GM18868 (cell line): ENCODE measurements at regions not wholly inside any gene's neighbourhood (a gene's known extent, or its start where the extent isn't known, plus 50 kb on each side); places are given as distances from the start of the nearest gene placed in this dataset.
"Not testable (repeated sequence)": the region's sequence is repeated elsewhere in the genome, so short reads cannot be mapped to it uniquely, and the experiment has no call there.

Experiments used
- ATAC-seq: cut with Tn5 transposase; IDR thresholded peaks from one replicate; pipeline ENCODE4 v1.9.1; 2021; ENCODE audit warnings: mild to moderate bottlenecking, moderate library complexity; ENCODE audit not compliant: unreplicated experiment

GRCh38 chr4:72701987-72702819 lies 133.2 kb upstream of the ADAMTS3 start:
- peak; percentile 93 for ATAC-seq

- no peak for ATAC-seq
Measured at GRCh38 chr4:72690771-72691170, 121.8 kb upstream of the ADAMTS3 start.

DNA sequence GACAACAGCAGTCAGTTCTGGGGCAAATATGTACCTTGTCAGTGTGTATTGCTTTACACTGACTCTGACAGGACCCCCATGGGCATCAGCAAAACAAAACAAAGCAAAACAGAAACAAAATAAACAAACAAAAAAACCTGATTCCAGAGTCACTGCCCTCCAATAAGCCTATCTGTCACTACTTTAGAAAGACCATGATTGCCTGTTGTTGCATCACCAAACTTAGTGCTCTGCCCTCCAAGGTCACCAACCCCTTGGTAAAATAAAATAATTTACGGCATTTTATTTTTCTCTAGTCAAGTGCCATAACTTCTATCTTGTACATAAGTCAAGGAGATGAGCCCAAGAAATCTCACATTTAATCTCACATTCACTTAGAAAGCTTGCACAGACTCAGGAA lies 120.9 kb upstream of the ADAMTS3 start:
- no peak for ATAC-seq

- not testable (repeated sequence) for ATAC-seq
Measured at GRCh38 chr4:72686390-72686789, 117.4 kb upstream of the ADAMTS3 start.

- ATAC-seq = no peak
Measured at GRCh38 chr4:72679666-72680065, 110.6 kb upstream of the ADAMTS3 start.

GRCh38 chr4:72677886-72678285 lies 108.9 kb upstream of the ADAMTS3 start:
- ATAC-seq = no peak

DNA sequence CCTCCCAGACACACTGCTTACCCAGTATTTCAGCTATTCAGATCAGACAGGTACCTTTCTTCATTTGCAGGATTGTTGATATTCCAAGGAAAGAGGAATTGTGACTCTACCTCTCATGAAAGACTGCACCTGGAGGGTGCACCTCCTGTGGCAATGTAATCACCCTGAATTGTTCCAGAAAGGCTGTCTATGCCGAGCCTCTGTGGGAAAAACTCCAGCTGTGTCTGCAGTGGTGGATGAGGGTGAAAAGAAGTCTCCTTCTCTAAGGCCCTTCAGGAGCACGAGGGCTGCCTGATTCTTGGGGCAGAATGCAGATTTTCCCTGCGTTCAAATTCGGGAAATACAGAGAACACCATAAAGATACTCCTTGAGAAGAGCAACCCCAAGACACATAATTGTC lies 108.2 kb upstream of the ADAMTS3 start:
- no peak for ATAC-seq

- no peak for ATAC-seq
Measured at GRCh38 chr4:72671980-72672379, 103.0 kb upstream of the ADAMTS3 start.

GRCh38 chr4:72670521-72670920 lies 101.5 kb upstream of the ADAMTS3 start:
- no peak for ATAC-seq

- no peak for ATAC-seq
Measured at GRCh38 chr4:72666910-72667309, 97.9 kb upstream of the ADAMTS3 start.

DNA sequence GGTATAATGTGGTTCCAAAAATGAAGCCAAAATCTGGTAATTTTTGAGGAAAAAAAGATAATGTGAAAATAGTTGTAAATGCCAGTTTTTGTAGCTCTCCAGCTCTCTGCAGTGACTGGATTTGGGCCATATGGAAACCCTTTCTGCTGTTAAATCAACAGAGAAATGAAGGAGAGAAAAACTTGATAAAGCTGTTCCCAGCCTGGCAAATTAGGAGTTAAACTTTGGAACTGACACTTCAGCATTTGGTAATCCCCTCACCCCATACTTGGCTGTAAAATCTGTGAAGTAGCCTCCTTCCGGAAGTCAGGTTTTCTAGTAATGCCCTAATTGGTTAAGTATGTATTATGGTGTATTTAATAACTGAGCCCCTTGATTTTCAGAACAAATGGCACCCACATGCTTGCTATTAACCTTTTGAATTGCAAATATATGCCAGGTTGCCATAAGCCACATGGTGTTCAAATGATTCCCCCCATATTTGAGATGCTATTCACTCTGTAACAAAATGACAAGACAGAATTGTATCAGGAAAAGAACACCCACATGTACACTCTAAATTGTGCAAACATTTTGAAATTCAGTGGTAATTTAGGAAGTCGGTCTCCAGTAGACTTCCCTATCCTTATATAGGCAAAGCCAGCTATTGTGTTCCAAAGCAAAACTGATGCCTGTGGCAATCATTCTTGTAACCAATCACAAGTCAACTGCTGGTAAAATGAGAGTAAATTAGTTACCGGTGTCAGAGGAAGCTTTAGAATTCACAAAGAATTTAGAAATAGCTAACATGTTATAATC lies 96.3 kb upstream of the ADAMTS3 start:
- no peak for ATAC-seq

GRCh38 chr4:72663828-72664227 lies 94.8 kb upstream of the ADAMTS3 start:
- ATAC-seq = no peak

GRCh38 chr4:72661830-72662229 lies 92.8 kb upstream of the ADAMTS3 start:
- ATAC-seq = no peak

DNA sequence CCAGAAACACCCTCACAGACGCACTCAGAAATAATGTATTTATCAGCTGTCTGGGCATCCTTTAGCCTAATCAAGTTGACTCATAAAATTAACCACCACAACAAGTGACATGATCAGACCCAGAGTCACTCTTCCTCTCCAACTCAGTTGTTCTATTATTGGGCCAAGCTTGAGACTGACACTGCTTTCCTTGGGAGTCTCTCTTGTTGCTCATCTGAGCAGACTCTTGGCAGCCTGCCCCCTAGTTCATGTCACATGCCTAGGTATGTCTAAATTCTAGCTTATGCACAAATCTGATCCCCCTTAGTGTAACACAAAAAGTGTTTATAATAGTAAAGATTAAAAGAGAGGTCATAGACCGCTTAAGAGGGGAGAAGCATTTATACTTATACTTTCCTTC lies 72.6 kb upstream of the ADAMTS3 start:
- ATAC-seq = no peak

- not testable (repeated sequence) for ATAC-seq
Measured at GRCh38 chr4:72636866-72637265, 67.8 kb upstream of the ADAMTS3 start.

DNA sequence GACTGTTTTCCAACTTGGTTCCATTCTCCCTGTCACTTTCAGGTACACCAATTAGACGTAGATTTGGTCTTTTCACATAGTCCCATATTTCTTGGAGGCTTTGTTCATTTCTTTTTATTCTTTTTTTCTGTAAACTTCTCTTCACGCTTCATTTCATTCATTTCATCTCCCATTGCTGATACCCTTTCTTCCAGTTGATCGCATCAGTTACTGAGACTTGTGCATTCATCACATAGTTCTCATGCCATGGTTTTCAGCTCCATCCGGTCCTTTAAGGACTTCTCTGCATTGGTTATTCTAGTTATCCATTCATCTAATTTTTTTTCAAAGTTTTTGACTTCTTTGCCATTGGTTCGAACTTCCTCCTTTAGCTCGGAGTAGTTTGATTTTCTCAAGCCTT lies 66.9 kb upstream of the ADAMTS3 start:
- not testable (repeated sequence) for ATAC-seq

- ATAC-seq = not testable (repeated sequence)
Measured at GRCh38 chr4:72632253-72632652, 63.2 kb upstream of the ADAMTS3 start.

GRCh38 chr4:72631296-72631695 lies 62.3 kb upstream of the ADAMTS3 start:
- ATAC-seq = no peak

DNA sequence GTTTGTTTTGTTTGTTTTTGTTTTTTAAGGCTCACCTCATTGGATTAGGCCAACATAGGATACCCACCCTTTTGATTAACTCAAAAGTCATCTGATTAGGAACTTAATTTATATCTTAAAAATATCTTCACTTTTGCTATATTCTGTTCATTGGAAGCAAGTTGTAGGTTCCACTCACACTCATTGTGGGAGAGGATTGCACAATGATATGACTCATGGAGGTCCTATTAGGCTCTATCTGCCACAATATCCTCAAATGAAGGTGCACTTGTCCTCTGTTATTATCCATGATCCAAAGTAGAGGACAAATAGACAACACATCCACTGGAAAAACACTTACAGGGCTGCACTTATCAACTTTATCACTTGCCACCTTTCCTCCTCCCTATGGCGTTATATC lies 60.5 kb upstream of the ADAMTS3 start:
- ATAC-seq = no peak

DNA sequence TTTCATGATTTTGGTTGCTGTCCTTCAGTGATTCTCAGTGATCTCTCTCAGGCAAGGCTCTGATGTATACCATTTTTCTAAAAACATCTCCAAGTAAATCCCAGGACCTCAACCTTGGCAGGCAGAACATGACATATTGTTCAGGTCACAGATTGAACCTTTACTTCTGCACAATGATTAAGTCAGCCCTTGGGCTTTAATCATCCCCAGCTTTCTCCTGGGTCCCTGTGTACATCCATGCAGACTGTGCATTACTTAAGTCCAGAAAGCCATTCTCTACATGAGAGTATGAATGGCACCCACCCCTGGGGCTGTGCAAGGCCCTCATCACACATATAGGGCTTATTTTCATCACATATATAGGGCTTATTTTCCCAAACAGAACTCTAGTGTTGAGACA lies 58.7 kb upstream of the ADAMTS3 start:
- no peak for ATAC-seq
